ENCODE measurements at regions not wholly inside any gene's neighbourhood (a gene's known extent, or its start where the extent isn't known, plus 50 kb on each side); places are given as distances from the start of the nearest gene placed in this dataset.
"Not testable (repeated sequence)": the region's sequence is repeated elsewhere in the genome, so short reads cannot be mapped to it uniquely, and the experiment has no call there.

- TF ChIP-seq CTCF (conservative IDR thresholded peaks at IDR 0.05; ENCODE audit: low read depth, low read length); EZH2 (IDR thresholded peaks at IDR 0.05; ENCODE audit: borderline replicate concordance, low read depth, low read length, poor library complexity, severe bottlenecking): not testable (repeated sequence)
Observed at GRCh38 chr17:30648015-30648620, 170.9 kb downstream of the GOSR1 start.

Measured in A673 (cell line).